WERI-Rb-1 (cell line): ENCODE measurements at regions not wholly inside any gene's neighbourhood (a gene's known extent, or its start where the extent isn't known, plus 50 kb on each side); places are given as distances from the start of the nearest gene placed in this dataset.
"Not testable (repeated sequence)": the region's sequence is repeated elsewhere in the genome, so short reads cannot be mapped to it uniquely, and the experiment has no call there.

Source experiments
- DNase-seq: peaks from one replicate; pipeline ENCODE4 v3.0.0-alpha.2; 2020
- H3K27ac ChIP-seq: fragments of 250-450 bp; sonication (Bioruptor Pico); 2 replicates; pipeline ENCODE4 v1.5.1; 2020; ENCODE audit warnings: mild to moderate bottlenecking, moderate library complexity
- H3K27me3 ChIP-seq: fragments of 250-450 bp; sonication (Bioruptor Pico); 2 replicates; pipeline ENCODE4 v1.5.1; 2021; ENCODE audit warnings: mild to moderate bottlenecking, low read depth, moderate library complexity; ENCODE audit not compliant: insufficient read depth, severe bottlenecking
- H3K36me3 ChIP-seq: fragments of 250-450 bp; sonication (Bioruptor Pico); 2 replicates; pipeline ENCODE4 v1.5.1; 2020; ENCODE audit warnings: mild to moderate bottlenecking, moderate library complexity
- H3K4me3 ChIP-seq: 2 replicates; pipeline ENCODE4 v1.5.1; 2011; ENCODE audit warnings: low read depth, mild to moderate bottlenecking, control low read depth, low read length
- H3K9me3 ChIP-seq: fragments of 250-450 bp; sonication (Bioruptor Pico); 2 replicates; pipeline ENCODE4 v1.5.1; 2021; ENCODE audit warnings: mild to moderate bottlenecking, moderate library complexity; ENCODE audit not compliant: severe bottlenecking
- TF ChIP-seq, protein P1 (sequence below): IDR thresholded peaks from 2 replicates; pipeline ENCODE4 v1.5.1; 2011; ENCODE audit warnings: low read depth, mild to moderate bottlenecking, control low read depth, inconsistent platforms, low read length

GRCh38 chr15:38638811-38639210 is 74.2 kb upstream of the RASGRP1 start:
- TF ChIP-seq, protein P1, sequence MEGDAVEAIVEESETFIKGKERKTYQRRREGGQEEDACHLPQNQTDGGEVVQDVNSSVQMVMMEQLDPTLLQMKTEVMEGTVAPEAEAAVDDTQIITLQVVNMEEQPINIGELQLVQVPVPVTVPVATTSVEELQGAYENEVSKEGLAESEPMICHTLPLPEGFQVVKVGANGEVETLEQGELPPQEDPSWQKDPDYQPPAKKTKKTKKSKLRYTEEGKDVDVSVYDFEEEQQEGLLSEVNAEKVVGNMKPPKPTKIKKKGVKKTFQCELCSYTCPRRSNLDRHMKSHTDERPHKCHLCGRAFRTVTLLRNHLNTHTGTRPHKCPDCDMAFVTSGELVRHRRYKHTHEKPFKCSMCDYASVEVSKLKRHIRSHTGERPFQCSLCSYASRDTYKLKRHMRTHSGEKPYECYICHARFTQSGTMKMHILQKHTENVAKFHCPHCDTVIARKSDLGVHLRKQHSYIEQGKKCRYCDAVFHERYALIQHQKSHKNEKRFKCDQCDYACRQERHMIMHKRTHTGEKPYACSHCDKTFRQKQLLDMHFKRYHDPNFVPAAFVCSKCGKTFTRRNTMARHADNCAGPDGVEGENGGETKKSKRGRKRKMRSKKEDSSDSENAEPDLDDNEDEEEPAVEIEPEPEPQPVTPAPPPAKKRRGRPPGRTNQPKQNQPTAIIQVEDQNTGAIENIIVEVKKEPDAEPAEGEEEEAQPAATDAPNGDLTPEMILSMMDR: no peak
- DNase-seq: no peak
- no peaks in the 10 kb centered on the region for H3K36me3 ChIP-seq
- no peaks in the 10 kb centered on the region for H3K9me3 ChIP-seq
- H3K27ac ChIP-seq: no peak overlapping the region
- peaks cover 23% of the 10 kb centered on the region for H3K27me3 ChIP-seq
- no peak overlapping the region for H3K4me3 ChIP-seq

DNA sequence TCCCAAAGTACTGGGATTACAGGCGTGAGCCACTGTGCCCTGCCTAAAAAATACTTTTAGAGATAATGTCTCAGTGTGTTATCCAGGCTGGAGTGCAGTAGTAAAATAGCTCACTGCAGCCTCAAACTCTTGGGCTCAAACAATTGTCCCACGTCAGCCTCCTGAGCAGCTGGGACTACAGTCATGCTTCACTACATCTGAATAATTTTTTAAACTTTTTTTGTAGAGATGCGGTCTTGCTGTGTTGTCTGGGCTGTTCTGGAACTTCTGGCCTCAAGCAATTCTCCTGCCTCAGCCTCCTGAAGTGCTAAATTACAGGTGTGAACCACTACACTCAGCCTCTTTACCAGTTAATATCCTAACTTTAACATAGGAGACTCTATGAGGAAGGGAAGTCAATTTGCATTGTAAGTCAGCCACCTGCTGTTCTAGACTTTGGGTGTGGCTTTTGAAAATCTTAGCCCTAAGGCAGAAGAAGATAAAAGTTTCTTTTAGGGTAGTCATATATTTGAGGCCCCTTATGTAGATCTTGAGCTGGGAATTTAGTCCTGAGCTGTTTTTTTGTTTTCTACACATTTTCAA is 78.2 kb upstream of the RASGRP1 start:
- Histone ChIP-seq H3K36me3 (no peaks in the 10 kb centered on the region), H3K4me3 (no peak overlapping the region), H3K27me3 (peaks cover 28% of the 10 kb centered on the region), H3K9me3 (no peaks in the 10 kb centered on the region), H3K27ac (no peak overlapping the region)
- TF ChIP-seq, protein P1: no peak
- no peak for DNase-seq

DNA sequence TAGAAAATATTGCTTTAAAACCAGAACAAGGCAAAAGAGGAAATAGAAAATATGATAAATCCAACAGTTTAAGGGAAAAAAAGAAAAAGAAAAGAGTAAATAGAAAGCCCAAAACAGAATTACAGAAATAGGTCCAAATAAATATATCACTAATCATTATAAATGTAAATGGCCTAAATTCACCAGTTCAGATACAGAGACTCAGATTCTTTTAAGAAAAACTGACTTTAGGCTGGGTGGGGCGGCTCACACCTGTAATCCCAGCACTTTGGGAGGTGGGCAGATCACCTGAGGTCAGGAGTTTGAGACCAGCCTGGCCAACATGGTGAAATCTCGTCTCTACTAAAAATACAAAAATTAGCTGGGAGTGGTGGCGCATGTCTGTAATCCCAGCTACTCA is 79.7 kb upstream of the RASGRP1 start:
- not testable (repeated sequence) for DNase-seq, H3K27ac ChIP-seq, H3K4me3 ChIP-seq, H3K9me3 ChIP-seq, H3K36me3 ChIP-seq
- H3K27me3 ChIP-seq: peaks cover 25% of the 10 kb centered on the region

- TF ChIP-seq, protein P1: no peak
- no peaks in the 10 kb centered on the region for H3K9me3 ChIP-seq
- no peak overlapping the region for H3K27ac ChIP-seq
- H3K36me3 ChIP-seq: no peaks in the 10 kb centered on the region
- DNase-seq: no peak
- no peak overlapping the region for H3K4me3 ChIP-seq
- peaks cover 21% of the 10 kb centered on the region for H3K27me3 ChIP-seq
These were observed 82.1 kb upstream of the RASGRP1 start for GRCh38 chr15:38646716-38647115.

DNA sequence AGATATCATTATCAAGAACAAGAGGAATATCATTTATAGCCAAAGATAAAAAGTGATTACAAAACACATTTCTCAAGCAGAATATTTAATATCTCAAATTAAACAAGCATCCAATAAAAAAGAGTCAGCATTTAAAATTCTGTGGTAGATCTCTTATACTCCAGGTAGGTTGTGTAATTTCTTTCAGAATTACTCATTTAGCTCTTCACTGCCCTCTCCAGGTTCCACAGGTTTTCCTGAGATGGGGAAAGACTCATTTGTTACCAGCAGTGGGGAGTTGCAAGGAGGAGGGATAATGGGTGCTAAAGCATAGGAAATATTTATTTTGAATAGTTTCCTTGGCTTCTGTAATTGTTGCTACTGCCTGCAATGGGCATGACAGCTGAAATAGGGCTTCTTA is 83.1 kb upstream of the RASGRP1 start:
- H3K36me3 ChIP-seq: no peaks in the 10 kb centered on the region
- DNase-seq: no peak
- no peak overlapping the region for H3K27ac ChIP-seq
- TF ChIP-seq, protein P1: no peak
- H3K27me3 ChIP-seq: peaks cover 21% of the 10 kb centered on the region
- H3K9me3 ChIP-seq: no peaks in the 10 kb centered on the region
- H3K4me3 ChIP-seq: no peak overlapping the region

GRCh38 chr15:38648121-38648843 is 83.7 kb upstream of the RASGRP1 start:
- Histone ChIP-seq H3K27ac (no peak overlapping the region), H3K27me3 (peaks cover 21% of the 10 kb centered on the region), H3K36me3 (no peaks in the 10 kb centered on the region), H3K9me3 (no peaks in the 10 kb centered on the region), H3K4me3 (no peak overlapping the region)
- TF ChIP-seq, protein P1: no peak
- DNase-seq: no peak
